Left ventricle myocardium inferior (tissue), 1 donor: ENCODE measurements at regions not wholly inside any gene's neighbourhood (a gene's known extent, or its start where the extent isn't known, plus 50 kb on each side); places are given as distances from the start of the nearest gene placed in this dataset.

Experiments
- DNase-seq: peaks from one replicate; pipeline ENCODE4 v3.0.0-alpha.2; 2020
- H3K27ac ChIP-seq: fragments of 200-600 bp; replicated peaks from 2 replicates; pipeline ENCODE4 v1.8.0; 2021
- H3K27me3 ChIP-seq: fragments of 200-600 bp; 2 replicates; pipeline ENCODE4 v1.8.0; 2021; ENCODE audit warnings: low read depth
- H3K36me3 ChIP-seq: fragments of 200-600 bp; 2 replicates; pipeline ENCODE4 v1.8.0; 2021
- H3K4me1 ChIP-seq: fragments of 200-600 bp; 2 replicates; pipeline ENCODE4 v1.8.0; 2021
- H3K4me3 ChIP-seq: fragments of 200-600 bp; 2 replicates; pipeline ENCODE4 v1.8.0; 2021; ENCODE audit warnings: mild to moderate bottlenecking, moderate library complexity
- H3K9me3 ChIP-seq: fragments of 200-600 bp; replicated peaks from 2 replicates; pipeline ENCODE4 v1.8.0; 2021
- CTCF ChIP-seq: fragments of 200-600 bp; IDR thresholded peaks from 2 replicates; pipeline ENCODE4 v1.8.0; 2021; ENCODE audit warnings: antibody characterized with exemption, mild to moderate bottlenecking, borderline replicate concordance
- intact Hi-C: fragments of 100-400 bp; cut with micrococcal nuclease; formaldehyde crosslinking; loops from one replicate; pipeline ENCODE4 v1.11.0; 2022
- donor health status: DM: no; HTN: yes; CAD: no; lungs with severe emphysema.

GRCh38 chr5:40080191-40080590, 599.5 kb upstream of the PTGER4 start:
- H3K9me3 ChIP-seq, result peaks cover 6% of the 10 kb centered on the region
- no peak for DNase-seq
- H3K27ac ChIP-seq, result no peak overlapping the region
- no peak overlapping the region for H3K4me3 ChIP-seq
- no peak for TF ChIP-seq CTCF
- H3K36me3 ChIP-seq, result no peaks in the 10 kb centered on the region
- no peaks in the 10 kb centered on the region for H3K4me1 ChIP-seq
- intact Hi-C loops, result no loop called here
- no peaks in the 10 kb centered on the region for H3K27me3 ChIP-seq

DNA sequence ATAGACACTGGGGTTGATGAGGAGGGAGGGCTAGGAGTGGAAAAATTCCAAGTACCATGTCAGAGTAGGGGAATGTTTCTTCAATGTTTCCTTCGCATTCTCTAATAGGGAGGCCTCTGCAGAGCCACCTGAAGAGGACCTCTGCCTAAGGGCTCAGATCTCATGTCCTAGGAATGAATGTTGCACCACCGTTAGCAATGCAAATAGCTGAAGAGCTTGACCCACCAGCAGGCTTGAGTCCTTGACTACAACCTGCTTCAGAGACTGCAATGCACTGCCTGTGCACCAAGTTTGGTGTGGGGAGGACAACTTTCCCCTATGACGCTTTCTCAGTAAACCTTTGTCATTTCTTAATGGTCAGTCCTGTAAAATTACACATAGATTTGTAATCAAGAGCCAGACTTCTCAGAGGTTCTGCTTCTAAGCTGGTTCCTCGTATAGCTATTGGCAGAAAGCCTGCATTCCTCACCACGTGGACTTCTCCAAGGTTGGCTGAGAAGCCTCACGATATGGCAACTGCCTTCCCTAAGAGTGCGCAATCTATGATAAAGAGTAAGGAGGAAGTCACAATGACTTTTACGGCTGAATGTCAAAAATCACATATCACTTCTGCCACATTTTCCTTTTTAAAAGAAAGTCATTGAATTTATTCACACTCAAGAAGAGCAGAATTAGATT, 600.7 kb upstream of the PTGER4 start:
- no peak for DNase-seq
- Histone ChIP-seq H3K27me3 (no peaks in the 10 kb centered on the region), H3K4me3 (no peak overlapping the region), H3K36me3 (no peaks in the 10 kb centered on the region), H3K9me3 (peaks cover 6% of the 10 kb centered on the region), H3K4me1 (no peaks in the 10 kb centered on the region), H3K27ac (no peak overlapping the region)
- intact Hi-C loops, result no loop called here
- TF ChIP-seq CTCF, result no peak

GRCh38 chr5:40074826-40075225, 604.9 kb upstream of the PTGER4 start:
- peaks cover 6% of the 10 kb centered on the region for H3K9me3 ChIP-seq
- H3K4me1 ChIP-seq, result no peaks in the 10 kb centered on the region
- H3K27ac ChIP-seq, result no peak overlapping the region
- intact Hi-C loops, result no loop called here
- no peak overlapping the region for H3K4me3 ChIP-seq
- DNase-seq, result no peak
- no peak for TF ChIP-seq CTCF
- no peaks in the 10 kb centered on the region for H3K36me3 ChIP-seq
- no peaks in the 10 kb centered on the region for H3K27me3 ChIP-seq

- Histone ChIP-seq H3K27ac (no peak overlapping the region), H3K27me3 (no peaks in the 10 kb centered on the region), H3K4me3 (no peak overlapping the region), H3K9me3 (peaks cover 6% of the 10 kb centered on the region), H3K36me3 (no peaks in the 10 kb centered on the region), H3K4me1 (no peaks in the 10 kb centered on the region)
- DNase-seq, result no peak
- intact Hi-C loops, result no loop called here
- no peak for TF ChIP-seq CTCF
Observed at GRCh38 chr5:40073927-40074326, 605.8 kb upstream of the PTGER4 start.

DNA sequence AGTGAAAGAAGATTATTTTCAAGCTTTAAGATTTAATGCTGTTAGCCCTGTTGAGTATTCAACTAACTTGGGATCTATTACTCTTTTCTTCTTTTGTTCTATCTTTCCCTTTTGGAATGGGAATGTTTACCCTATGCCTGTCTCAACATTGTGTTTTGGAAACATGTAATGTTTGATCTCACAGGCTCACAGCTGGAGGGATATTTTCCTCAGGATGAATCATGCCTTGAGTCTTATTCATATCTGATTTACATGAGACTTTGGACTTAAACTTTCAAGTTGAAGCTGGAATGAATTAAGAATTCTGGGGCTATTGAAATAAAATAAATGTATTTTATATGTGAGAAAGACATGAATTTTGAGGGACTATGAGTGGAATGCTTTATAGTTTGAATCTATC, 607.8 kb upstream of the PTGER4 start:
- Histone ChIP-seq H3K4me3 (no peak overlapping the region), H3K9me3 (no peaks in the 10 kb centered on the region), H3K27me3 (no peaks in the 10 kb centered on the region), H3K27ac (no peak overlapping the region), H3K4me1 (no peaks in the 10 kb centered on the region), H3K36me3 (no peaks in the 10 kb centered on the region)
- TF ChIP-seq CTCF, result no peak
- no peak for DNase-seq
- intact Hi-C loops, result no loop called here
